ENCODE measurements at regions not wholly inside any gene's neighbourhood (a gene's known extent, or its start where the extent isn't known, plus 50 kb on each side); places are given as distances from the start of the nearest gene placed in this dataset.
"Not testable (repeated sequence)": the region's sequence is repeated elsewhere in the genome, so short reads cannot be mapped to it uniquely, and the experiment has no call there.

DNA sequence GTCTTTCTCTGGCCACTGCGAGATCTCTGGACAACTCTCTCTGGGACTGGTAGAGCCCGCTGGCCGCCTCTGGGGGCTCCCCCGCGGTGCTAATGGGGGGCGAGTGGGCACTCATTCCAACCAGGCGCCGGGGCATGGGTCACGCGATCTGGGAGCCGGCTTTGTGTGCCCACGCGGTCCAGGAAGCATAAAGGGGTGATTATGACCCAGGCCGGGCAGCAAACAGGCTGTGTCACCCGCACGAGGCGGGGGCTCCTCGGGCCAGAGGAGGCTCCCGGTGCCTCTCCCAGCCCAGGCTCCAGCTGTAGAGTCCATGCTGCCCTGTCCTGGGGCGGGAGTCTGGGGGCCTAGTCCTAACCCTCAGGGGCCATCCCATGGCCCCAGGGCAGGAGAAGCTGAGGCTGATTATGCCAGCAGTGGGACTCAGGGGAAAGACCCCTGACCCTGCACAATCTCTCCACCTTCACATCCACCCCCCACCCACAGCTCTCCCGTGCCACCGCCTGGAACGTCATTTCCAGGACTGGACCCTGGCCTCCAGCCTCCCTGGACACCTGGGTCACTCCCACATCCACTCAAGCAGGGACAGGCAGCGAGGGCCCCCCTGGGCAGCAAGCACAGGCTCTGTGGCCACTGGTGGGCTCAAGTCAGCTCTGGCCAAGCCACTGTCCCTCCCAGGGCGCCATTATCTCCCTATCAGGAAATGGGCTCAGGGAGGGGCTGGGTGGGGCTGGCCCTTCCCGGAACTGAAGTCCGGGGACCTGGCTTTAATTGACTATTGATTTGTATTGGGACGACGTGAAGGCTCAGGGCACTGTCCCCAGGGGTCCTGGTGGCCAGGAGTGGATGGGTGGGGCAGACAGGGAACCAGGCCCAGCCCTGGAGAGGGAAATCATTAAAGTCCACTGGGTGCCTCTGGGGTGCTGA, 50.0 kb downstream of the PTPRS start:
- DNase-seq = no peak

DNA sequence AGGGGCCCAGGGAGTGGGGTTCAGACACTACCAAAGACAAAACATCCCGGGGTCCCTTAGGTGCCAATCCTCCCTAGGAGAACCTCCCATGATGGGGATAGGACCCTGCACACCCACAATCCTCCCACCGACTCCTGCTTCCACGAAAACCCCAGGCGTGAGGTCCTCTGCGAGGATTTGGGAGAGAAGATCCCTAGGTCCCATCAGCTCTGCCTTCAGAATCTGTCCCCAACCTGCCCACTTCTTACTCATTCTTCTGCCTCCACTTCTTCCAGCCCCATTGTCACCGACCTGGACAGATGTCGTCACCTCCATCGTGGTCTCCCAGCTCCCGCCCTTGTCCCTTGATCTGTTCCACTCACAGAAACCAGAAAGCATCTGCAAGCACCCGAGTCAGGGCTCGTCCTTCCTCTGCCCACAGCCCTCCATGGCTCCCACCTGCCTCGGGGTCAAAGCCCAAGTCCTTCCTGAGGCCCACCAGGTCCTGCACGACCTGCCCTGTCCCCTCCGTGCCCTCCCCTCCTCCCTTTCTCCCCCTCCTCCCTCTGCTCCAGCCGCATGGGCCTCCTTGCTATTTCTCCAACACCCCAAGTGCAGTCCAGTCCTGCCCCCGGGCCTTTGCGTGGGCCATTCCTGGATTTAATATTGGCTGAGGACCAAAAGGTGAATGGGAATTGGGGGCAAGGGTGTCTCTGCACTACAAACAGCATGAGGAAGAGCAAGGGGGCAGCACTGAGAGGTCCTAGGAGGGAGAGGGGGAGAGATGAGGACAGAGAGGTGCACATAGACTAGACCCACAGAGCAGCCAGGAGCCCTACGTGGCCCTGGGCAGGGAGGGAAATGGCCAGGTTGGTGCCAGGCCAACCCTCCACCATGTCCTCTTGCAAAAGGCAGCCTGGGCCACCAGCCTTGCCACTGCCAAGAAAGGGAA, 51.3 kb downstream of the PTPRS start:
- no peak for DNase-seq

DNA sequence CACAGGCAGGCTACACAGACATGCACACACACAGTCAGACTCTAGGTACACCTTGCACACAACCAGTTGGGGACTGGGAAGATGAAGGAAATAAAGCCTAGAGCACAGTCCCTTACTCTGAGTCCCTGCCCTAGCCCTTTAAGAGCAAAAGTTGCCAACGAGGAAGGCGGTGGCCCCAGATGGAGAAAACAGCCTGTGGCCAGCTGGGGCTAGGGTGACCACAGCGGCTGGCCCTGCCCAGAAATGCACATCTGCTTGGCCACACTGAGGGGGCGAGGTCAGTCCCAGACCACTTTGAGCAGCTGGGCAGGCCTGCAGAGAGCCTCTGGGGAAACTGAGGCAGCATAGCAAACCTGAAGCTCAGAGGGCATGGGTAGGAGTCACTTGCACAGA, 52.3 kb downstream of the PTPRS start:
- no peak for DNase-seq

DNA sequence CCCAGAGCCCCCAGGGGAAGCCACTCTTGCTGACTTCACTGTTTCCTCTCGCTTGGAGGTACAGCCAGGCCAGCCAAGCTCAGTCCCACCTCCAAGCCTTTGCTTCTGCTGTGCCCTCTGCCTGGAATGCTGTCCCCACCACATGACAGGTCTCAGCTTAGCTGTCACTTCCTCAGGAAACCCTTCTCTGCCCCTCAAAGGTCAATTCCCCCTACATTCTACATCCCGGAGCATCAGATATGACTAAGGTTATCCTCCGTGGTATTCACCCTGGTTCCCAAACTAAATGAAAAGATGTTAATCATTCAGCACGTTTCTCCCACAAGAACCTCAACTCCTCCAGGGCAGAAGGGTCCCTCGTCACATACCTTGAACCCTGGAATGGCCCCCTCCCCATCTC, 53.5 kb downstream of the PTPRS start:
- DNase-seq = no peak

DNA sequence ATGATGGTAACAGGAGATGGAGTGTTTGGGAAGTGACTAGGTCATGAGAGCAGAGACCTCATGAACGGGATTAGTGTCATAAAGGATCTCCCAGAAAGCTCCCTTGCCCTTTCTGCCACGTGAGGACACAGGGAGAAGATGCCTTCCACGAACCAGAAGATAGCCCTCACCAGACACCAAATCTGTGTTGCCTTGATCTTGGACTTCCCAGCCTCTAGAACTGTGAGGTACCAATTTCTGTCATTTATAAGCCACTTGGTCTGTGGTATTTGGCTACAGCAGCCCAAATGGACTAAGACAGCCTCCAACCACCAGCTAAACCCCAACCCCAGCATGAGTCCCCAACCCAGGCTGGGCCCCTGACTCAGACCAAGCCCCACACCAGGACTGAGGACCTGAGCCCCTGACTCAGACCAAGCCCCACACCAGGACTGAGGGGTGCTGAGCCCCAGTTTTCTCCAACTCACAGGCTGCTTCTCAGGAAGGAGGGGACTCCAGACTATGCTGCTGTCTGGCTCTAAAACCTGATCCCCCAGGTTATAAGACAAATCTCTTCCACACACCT, 54.1 kb downstream of the PTPRS start:
- no peak for DNase-seq

DNA sequence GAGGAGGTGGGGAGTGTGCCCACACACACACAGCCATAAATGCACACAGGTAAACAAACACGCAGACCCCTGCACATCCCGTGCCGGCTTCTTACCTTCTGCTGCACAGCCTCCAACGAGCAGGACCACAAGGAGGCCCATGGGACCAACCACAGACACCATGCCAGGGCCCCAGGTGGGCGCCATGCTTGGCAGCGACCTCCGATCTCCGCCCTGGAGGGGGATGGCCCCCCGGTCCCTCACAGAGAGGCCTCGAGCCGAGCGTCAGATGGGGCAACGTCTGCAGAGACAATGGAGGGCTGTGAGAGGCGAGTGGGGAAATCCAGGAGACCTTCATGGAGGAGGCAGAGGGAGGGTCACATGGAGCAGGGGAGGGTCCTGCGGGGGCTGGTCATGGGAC, 54.7 kb downstream of the PTPRS start:
- DNase-seq = no peak

DNA sequence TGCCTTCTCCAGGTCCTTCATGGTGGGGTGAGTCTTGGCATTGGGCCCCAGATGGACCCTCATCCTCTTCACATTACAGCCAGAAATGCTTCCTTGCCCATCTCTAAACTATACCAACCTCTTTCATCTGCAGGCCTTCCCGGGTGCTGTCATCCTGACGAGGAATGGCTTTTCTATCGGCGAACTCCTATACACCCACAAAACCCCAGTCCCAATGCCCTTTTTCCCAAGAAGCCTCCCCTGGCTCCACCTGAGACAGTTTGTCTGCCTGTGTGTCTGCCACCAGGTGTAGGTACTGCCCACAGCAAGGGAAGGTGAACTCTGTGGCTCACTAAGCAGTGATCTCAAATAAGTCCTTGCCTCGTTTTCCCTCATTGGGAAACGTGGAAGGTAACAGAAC, 55.3 kb downstream of the PTPRS start:
- DNase-seq = no peak

DNA sequence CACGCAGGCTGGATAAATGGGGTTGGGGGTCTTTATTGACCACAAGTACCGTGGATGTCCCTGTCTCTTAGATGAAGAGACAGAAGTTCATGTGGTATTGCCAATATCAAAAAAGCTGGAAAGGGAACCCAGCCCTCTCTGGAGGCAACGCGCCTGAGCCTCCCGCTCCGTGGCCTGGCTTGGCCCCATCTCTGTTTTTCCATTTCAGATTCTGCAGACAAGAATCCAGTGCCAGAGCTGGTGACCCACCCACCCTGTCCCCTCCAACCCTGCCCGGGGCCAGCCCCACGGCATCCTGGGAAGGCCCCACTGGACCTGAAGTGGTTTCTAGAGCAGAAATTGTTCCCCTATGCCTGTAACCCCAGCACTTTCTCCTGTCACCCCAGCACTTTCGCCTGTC, 57.7 kb downstream of the PTPRS start:
- DNase-seq = no peak

DNA sequence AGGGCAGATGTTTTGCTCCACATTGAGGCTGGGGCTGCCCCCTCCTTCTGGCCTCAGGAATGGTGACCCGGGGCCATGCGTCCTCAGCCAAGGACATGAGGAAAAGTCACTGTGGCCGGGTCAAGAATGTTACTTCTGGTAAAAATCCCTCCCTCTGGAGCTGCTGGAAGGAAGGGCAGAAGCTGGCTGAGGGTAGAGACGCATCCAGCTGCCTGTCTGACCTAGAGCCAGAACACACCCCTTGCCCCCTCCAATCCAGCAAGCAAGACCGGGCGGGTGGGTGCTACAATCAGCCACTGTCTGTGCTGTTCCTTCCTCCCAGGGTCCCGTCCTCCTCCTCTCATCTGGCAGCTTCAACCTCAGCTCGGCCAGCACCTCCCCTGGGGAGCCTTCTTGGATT, 59.0 kb downstream of the PTPRS start:
- DNase-seq = no peak

DNA sequence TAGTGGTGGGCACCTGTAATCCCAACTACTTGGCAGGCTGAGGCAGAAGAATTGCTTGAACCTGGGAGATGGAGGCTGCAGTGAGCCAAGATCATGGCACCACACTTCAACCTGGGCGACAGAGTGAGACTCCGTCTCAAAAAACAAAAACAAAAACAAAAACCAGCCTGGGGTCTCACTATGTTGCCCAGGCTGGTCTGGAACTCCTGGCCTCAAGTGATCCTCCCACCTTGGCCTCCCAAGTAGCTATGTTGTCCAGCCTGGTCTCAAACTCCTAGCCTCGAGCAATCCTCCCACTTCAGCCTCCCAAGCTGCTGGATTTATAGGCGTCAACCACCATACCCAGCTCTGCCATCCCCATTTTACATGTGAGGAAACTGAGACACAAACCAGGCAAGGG, 64.9 kb downstream of the PTPRS start:
- DNase-seq = not testable (repeated sequence)

DNA sequence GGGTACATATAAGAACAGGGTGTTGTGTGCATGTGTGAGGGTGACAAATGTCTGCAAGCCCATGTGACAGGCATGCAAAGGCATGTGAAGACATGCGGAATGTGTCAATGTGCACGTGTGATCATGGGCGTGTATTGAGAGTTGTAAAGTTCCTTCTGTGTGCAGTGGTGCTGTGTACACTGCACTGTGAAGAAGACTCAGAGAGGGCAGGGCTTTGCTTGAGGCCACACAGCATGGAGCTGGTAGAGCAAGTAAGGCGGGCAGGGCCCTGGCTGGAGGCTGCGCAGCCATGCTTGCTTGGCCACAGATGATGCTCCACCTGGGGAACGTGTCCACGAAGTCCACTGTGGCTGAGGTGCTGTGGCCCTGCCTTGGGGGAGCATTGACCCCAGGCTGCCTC, 66.8 kb downstream of the PTPRS start:
- DNase-seq = no peak

DNA sequence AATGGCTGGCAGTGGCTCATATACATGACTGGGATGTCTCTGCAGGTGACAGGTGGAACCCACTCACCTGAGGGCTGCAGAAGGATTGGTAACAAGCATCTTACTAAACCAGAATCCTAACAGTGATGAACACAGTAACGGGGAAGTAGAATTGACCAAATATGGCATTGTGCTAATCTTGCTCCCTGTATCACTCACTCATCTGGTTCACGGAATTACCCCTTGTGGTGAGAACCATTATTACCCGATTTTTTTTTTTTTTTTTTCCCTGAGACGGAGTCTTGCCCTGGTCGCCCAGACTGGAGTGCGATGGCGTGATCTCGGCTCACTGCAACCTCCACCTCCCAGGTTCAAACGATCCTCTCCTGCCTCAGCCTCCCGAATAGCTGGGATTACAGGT, 69.5 kb downstream of the PTPRS start:
- no peak for DNase-seq

DNA sequence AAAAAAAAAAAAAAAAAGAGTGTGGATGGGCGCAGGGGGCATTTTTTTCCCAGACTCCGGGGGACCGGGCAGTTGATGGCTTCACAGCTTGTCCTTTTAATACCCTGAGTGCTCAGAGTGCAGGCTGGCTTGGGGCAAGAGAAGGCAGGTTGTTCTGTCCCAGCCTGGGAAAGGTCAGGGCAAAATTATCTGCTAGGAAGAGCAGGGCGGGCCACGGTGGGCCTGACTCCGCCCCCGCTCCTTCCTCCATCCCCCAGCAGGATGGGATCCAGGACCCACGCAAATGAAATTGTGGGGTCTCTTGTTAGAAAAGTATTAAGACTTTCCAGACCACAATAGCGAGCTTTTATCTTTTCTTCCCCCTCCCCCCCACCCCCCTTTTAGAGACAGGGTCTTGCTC, 70.7 kb downstream of the PTPRS start:
- DNase-seq = no peak

DNA sequence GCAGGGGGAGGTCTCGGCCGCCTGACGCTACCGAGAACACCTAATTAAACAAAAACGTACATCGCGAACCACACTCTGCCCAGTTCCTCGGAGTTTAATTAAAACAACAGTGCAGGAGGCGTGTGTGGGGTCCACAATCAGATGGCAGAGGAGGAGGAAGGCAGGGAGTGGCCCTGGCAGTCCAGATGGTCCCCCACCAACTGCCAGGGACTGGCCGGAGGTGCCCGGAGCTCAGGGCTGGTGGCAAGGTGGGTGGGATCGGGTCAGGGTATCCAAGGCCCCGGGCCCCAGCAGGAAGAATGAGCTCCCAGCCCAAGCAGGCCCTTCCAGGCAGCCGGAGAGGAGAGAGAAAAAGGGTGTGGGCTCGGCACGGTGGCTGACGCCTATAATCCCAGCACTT, 71.3 kb downstream of the PTPRS start:
- DNase-seq = no peak

DNA sequence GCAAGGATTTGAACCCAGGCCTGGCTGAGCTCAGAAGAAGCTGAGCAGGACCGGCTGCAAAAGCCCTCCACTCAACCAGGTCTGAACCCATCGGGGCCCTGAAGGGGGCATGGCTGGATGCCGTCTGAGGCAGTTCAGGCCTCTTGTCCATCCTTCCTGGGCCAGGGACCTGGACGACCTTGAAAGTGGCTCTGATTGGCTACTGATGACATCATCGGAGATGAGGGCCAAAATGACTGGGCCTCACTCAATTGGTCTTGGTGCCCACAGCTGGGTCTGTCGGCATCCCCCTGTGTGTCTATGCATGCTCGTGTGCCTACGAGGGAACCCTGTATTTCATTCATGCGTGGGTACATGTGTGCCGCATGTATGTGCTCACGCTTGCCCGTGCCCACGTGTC, 71.8 kb downstream of the PTPRS start:
- no peak for DNase-seq

DNA sequence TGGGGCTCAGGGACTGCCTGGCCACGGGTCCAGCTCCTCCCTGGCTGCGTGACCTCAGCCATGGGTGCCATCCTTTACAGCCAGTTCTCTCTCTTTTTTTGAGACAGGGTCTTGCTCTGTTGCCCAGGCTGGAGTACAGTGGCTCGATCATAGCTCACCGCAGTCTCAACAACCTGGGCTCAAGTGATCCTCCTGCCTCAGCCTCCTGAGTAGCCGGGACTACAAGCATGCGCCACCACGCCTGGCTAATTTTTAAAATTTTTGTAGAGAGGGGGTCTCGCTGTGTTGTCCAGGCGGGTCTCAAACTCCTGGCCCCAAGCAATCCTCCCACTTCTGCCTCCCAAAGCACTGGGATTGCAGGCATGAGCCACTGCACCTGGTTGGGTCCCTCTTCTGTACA, 75.4 kb downstream of the PTPRS start:
- no peak for DNase-seq

DNA sequence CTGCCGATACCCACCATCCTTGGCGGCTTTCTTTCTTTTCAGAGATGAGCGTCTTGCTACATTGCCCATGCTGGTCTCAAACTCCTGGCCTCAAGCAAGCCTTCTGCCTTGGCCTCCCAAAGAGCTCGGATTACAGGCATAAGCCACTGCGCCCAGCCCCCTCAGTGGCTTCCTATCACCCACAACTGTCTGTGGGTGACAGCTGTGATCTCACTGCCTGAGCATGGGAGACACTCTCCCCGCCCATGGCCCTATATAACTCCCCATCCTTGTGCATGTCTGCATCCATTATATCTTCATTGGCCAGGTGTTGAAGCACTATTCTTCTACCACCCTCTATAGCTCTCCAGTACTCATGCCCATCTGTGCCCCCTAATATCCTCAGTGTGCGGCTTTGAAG, 76.2 kb downstream of the PTPRS start:
- DNase-seq = no peak

DNA sequence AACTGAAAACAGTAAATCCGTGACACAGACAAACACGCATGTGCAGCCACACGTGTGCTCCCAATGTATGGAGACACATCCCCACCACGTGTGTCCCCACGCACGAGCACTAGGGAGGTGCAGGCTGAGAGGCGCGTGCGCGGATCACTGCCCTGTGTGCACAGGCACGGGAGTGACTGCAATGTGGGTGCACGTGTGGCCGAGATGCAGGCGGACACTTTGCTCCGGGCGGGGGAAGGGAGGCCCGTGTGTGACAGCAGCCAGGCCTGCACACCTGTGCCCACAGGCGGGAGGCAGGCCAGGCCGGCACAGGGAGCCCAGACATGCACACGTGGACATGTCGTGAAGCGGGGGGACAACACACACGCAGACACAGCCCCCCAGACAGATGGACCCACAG, 77.0 kb downstream of the PTPRS start:
- no peak for DNase-seq

DNA sequence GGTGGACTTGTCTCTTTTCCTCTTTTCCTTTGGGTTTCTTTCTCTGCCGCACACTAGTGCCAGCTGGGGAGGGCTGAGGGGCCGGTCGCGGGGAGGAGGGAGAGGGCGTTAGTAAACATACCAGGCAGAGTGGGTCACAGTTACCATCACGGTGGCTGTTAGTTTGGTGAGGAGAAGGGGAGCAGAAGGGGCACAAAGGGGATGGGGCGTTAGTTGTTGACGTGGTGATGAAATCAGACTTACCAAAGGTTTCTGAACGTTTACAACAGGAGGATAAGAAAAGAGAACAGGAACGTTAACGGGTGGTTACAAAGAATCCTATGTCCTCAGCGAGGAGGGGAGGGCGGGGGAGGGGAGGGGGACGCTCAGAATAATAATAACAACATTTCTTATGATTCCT, 77.9 kb downstream of the PTPRS start:
- no peak for DNase-seq

DNA sequence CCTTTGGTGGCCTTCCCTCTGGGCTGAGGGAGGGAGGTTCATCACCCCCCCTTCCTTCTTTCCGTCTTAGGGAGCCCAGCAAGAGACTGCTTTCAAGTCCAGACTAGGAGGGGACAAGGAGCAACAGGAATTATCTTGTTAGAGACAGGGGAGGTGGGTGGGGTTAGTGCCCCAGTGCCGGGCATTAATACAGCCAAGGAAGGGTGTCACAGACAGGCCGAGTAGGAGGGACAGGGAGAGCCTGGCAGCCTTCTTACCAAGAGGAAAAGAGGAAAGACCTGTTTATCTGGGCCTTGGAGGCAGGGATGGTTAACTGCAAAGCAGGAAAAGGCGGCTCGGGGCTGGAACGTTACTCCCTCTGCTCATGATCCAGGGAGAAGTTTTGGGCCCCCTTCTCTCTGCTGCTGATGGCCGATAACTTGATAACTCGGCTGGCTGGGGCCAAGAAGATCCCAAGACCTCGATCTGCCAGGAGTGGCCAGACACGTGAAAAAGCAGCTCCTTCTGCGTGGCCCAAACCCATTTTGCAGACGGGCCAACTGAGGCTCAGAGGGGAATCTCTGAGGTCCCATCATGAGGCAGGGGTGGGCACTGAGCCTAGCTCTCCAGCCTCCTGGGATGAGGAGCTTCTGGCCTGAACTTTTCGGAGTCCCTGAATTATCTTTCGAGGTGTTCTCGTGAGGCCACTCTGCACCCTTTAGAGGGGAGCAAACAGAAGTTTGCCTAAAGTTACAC, 79.3 kb downstream of the PTPRS start:
- no peak for DNase-seq

DNA sequence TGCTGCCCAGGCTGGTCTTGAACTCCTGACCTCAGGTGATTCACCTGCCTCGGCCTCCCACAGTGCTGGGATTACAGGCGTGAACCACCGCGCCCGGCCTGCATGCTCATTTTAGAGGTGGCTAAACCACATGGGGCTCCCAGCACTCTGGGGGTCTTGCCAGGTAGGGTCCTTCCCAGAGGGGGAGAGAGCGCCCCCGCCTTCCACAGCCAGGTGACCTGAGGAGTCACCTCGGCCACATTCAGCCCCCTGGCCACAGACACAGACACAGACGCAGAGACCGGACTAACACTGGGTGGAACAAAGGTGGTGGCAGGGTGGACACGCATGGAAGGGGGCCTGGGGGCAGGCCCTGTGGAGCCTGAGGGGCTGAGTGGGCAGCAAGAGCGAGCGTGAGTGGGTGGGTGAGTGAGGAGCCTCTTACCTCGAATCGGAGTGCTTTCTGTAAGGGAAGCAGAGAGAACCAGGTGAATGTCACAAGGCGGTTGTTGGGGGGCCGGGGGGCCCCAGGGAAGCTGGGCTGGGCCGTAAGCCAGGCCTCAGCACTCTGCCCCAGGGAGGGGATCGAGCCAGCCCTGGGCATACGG, 80.1 kb downstream of the PTPRS start:
- DNase-seq = no peak

DNA sequence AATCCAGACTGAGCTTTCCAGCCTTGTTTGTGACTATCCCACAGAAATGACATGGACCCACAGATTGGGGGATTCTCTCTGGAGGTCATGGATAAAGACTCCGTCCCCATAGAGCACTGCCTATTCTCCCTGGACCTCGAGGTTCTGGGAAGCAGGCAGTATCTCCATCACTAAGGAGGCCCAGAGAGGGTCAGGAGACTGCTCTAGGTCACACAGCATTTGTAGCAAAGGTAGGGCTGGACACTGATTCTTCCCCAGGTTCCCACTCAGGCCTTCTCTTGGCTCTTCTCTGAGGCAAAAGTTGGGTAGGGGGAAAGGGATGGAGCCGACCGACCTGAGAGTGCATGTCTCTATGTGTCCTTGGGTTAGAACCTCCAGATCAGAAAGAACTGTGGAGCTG, 80.9 kb downstream of the PTPRS start:
- no peak for DNase-seq

All from NCI-H748 treated with DMSO at 0.1 percent for 48 hours (cell line).